NCI-H510A treated with DMSO at 0.1 percent for 48 hours (cell line): ENCODE measurements at regions not wholly inside any gene's neighbourhood (a gene's known extent, or its start where the extent isn't known, plus 50 kb on each side); places are given as distances from the start of the nearest gene placed in this dataset.

Experiments used
- DNase-seq: peaks from one replicate; lab custom pipeline; 2025; lab: John Stamatoyannopoulos, UW

- DNase-seq: no peak
Observed at GRCh38 chr21:16644685-16645084, 868.2 kb upstream of the CXADR start.

DNA sequence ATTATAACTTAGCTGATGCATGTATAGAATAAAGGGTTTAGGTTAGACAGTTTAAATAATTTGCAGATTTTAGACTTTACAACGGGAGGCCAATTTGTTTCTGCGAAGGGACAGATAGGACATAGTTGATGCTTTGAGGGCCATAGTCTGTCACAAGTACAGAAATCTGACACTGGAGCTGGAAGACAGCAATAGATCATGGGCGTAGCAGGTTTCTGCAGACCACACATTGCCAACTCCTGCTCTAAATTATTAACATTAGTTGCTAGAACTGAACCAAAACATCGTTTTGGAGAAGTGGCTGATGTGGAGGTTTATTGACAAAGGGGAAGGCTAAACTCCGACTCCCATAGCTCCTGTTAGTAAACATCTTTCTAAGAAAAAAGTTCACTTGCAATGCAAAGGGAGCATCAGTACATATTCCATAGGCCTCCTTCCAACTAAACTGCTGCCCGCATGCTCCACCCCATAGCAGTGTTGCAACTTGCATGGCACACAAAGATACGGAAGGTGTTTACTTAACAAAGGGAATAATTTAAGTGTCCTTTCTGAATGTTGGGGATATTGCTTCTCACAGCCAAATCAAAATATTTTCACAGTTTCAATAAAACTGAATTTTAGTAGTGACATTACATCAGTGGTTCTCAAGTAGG is 862.0 kb upstream of the CXADR start:
- no peak for DNase-seq

DNA sequence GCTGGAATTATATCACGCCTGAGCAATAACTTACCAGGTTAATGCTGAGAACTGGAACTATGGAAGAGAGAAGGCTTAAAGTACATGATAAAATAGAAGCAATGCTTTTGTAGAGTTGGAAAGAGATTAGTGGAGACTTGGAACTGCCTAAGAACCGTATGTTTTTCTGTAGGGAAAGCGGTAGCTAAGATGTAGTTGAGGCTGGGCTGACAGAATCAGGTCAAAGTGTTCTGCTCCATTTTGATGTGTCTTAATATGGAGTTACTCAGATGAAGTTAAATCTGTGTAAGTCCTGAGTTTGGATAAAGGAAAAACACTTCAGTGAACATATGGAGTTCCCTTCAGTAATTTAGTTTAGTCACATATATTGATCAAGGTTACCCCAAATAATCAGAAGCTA is 860.9 kb upstream of the CXADR start:
- no peak for DNase-seq

GRCh38 chr21:16663436-16663835 is 849.4 kb upstream of the CXADR start:
- no peak for DNase-seq

DNA sequence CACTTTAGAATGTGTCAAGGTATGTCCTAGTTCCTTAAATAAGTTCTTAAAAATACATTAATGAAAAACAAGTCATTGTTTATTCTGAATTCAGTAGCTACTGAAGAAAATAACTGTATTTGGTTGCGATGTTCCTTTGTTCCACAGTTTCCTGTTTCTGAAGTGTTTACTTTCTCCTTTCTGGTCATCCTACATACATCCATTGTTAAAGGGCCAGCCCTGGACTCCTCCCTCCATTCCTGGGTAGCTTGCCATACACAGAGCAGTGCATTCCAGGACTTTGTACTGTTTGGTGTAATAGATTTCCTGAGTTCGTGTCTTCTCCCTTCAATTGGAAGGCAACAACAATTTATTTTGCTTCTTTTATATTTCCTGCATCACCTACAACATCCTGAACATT is 845.4 kb upstream of the CXADR start:
- DNase-seq: no peak

- no peak for DNase-seq
Observed at GRCh38 chr21:16674949-16675348, 837.9 kb upstream of the CXADR start.

- DNase-seq: no peak
Observed at GRCh38 chr21:16676391-16676790, 836.5 kb upstream of the CXADR start.

GRCh38 chr21:16678429-16679160 is 834.2 kb upstream of the CXADR start:
- DNase-seq: no peak

GRCh38 chr21:16695074-16695473 is 817.8 kb upstream of the CXADR start:
- DNase-seq: no peak

- DNase-seq: no peak
Observed at GRCh38 chr21:16707274-16707673, 805.6 kb upstream of the CXADR start.

GRCh38 chr21:16708101-16708835 is 804.6 kb upstream of the CXADR start:
- no peak for DNase-seq

GRCh38 chr21:16709866-16710550 is 802.8 kb upstream of the CXADR start:
- no peak for DNase-seq

DNA sequence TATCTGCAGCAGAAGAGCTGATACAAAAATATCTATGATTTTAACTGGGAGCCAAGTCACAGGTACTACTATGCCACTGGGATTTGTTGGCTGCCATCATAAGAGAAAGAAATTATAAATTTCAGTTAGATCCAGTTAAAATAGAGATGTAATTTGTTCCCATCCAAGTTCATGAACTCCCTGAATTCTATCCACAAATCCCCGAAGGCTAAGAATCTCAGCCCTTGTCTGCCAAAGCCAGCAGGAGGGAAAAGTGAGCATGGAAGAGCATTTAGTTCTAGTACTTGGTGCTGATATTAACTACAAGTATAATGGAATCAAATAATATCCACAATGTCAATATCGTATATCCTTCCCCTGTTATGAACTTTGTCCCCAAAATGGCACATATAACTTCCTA is 801.1 kb upstream of the CXADR start:
- no peak for DNase-seq

- no peak for DNase-seq
Observed at GRCh38 chr21:16713331-16714117, 799.3 kb upstream of the CXADR start.

DNA sequence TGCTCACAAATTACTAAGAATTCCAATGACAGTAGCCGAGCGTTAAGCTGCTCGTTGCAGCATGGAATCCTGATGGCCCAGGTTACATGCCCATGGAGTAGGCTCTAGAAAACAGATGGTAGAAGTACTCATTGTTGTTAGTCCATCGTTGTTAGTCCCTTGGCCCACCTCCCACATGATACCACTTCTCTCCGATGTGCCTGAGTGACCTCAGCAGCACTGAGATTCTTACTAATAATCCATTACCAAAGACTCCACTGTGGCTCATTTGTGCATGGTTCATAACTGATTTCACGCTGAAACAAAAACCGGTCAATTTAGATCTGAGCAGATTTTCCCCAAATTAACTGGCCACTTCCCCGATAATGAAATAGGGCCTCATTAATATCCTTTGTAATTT is 772.3 kb upstream of the CXADR start:
- DNase-seq: no peak

GRCh38 chr21:16741141-16741665 is 771.6 kb upstream of the CXADR start:
- DNase-seq: no peak

DNA sequence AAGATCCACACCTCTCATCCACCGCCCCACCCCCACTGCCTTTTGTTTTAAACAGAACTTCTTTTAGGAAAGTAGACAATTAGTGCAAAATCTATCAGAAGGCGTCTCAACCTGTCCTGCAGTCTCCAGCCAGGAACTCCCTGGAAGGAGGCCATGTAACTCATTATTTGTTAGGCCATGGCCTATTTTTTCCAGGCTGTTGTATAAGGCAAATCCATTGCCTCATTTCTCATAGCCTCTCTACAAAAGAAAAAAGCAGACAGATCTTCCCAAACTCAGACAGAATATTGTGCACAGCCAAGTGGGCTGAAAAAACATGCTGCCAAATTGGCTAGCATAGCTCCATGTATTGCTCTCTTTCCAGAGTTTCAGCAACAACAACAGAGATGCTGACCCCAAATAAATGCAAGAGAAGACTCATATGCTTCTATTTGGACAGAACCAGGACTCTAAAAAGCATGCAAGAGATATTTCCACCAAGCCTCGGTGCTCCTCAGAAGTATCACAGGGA is 770.7 kb upstream of the CXADR start:
- no peak for DNase-seq

GRCh38 chr21:16742741-16743140 is 770.1 kb upstream of the CXADR start:
- DNase-seq: no peak

DNA sequence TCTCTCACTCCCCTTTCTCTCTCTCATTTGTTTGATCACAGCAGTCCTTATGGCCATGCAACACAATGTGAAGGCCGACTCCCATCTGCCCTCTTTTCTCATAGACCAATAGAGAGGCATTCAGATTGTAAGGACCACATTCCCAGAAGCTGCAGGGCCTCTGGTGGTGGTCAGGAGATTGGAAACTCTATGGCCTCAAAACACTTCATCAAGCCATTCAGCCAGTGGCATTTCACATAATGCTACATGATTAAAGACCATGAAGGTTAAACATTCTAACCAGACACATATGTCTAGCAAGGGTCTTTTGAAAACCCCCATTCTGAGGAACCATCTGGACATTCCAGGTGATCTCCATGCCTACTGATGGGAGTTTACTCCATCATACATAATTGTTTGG is 769.5 kb upstream of the CXADR start:
- no peak for DNase-seq

DNA sequence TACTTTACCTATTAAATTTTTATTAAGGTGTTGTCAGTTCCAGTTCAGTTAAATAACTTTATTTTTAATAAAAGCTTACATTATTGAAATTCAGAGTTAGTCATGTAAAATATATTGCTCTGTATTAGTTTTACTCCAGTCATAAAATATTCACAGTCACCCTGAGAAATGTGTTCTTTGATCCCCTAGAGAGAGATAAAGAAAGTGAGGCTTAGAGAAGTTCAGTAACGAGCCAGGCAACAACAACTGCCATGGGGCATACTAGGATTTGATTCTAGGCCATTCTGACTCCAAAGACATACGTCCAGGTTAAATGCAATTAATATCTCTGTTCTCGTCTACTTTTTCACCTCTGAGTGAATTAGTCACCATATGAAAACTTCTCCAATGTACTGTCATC is 761.9 kb upstream of the CXADR start:
- no peak for DNase-seq
